PC-3 (cell line): ENCODE measurements at regions not wholly inside any gene's neighbourhood (a gene's known extent, or its start where the extent isn't known, plus 50 kb on each side); places are given as distances from the start of the nearest gene placed in this dataset.

Experiments
- EZH2 ChIP-seq: fragments of 300-600 bp; sonication (generic); IDR thresholded peaks from one replicate; pipeline ENCODE4 v1.6.1; 2017; ENCODE audit warnings: antibody characterized with exemption, mild to moderate bottlenecking, low read length; ENCODE audit not compliant: unreplicated experiment
- TF ChIP-seq, protein P1 (sequence below): fragments of 300-600 bp; sonication (generic); conservative IDR thresholded peaks from 2 replicates; pipeline ENCODE4 v1.5.1; 2017; ENCODE audit warnings: antibody characterized with exemption, low read depth, mild to moderate bottlenecking, low read length

DNA sequence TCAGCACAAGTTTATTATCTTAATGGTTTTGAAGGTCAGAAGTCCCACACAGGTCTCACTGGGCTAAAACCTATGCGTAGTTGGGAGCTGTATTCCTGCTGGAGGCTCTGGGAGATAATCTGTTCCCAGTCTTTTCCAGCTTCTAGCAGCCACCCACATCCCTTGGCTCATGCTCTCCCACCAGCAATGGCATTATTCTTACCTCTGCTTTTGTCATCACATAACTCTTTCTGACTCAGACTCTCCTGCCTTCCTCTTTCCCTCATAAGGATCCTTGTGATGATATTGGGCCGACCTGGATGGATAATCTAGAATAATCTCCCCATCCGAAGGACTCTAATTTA is 122.2 kb upstream of the PRDX6 start:
- TF ChIP-seq, protein P1, sequence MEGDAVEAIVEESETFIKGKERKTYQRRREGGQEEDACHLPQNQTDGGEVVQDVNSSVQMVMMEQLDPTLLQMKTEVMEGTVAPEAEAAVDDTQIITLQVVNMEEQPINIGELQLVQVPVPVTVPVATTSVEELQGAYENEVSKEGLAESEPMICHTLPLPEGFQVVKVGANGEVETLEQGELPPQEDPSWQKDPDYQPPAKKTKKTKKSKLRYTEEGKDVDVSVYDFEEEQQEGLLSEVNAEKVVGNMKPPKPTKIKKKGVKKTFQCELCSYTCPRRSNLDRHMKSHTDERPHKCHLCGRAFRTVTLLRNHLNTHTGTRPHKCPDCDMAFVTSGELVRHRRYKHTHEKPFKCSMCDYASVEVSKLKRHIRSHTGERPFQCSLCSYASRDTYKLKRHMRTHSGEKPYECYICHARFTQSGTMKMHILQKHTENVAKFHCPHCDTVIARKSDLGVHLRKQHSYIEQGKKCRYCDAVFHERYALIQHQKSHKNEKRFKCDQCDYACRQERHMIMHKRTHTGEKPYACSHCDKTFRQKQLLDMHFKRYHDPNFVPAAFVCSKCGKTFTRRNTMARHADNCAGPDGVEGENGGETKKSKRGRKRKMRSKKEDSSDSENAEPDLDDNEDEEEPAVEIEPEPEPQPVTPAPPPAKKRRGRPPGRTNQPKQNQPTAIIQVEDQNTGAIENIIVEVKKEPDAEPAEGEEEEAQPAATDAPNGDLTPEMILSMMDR, result no peak
- TF ChIP-seq EZH2, result no peak
